Gastrocnemius medialis (tissue), 4 donors: ENCODE measurements at regions not wholly inside any gene's neighbourhood (a gene's known extent, or its start where the extent isn't known, plus 50 kb on each side); places are given as distances from the start of the nearest gene placed in this dataset.
"Not testable (repeated sequence)": the region's sequence is repeated elsewhere in the genome, so short reads cannot be mapped to it uniquely, and the experiment has no call there.

Experiments
- ATAC-seq, 2 donors: fragments of 150-250 bp; one replicate each; pipeline ENCODE4 v1.9.1; 2016
- DNase-seq, 2 donors: peaks; one replicate each; pipeline ENCODE4 v3.0.0-alpha.2; 2019
- H3K27ac ChIP-seq, 4 donors: fragments of 200-600 bp; sonication (generic); 1 replicate in 1 of 4; 2 replicates in 3 of 4; pipeline ENCODE4 v1.5.1; 2016 to 2018; ENCODE audit warnings: mild to moderate bottlenecking in 2 of 4, moderate library complexity in 1 of 4
- H3K27me3 ChIP-seq, 3 donors: fragments of 200-600 bp; sonication (generic) in 2 of 3; 1 replicate in 1 of 3; 2 replicates in 2 of 3; pipeline versions ENCODE4 v1.5.1 to v1.6.0; 2016 to 2019; ENCODE audit warnings: mild to moderate bottlenecking in 1 of 3, moderate library complexity in 1 of 3
- H3K36me3 ChIP-seq, 2 donors: fragments of 200-600 bp; sonication (generic) in 1 of 2; one replicate each; pipeline ENCODE4 v1.5.1; 2017 to 2018
- H3K4me1 ChIP-seq, 2 donors: fragments of 200-600 bp; sonication (generic) in 1 of 2; one replicate each; pipeline ENCODE4 v1.5.1; 2016 to 2017; ENCODE audit warnings: mild to moderate bottlenecking in 2 of 2
- H3K4me3 ChIP-seq, 4 donors: fragments of 200-600 bp; sonication (generic) in 3 of 4; 1 replicate in 1 of 4; 2 replicates in 3 of 4; pipeline ENCODE4 v1.5.1; 2016 to 2019; ENCODE audit warnings: mild to moderate bottlenecking in 2 of 4
- H3K9me3 ChIP-seq, 3 donors: fragments of 200-600 bp; sonication (generic) in 2 of 3; 1 replicate in 1 of 3; 2 replicates in 2 of 3; pipeline ENCODE4 v1.5.1; 2016 to 2019
- CTCF ChIP-seq, 5 experiments: fragments of 450-650 bp in 3 of 5; fragments of 200-600 bp in 2 of 5; sonication (generic) in 2 of 5; IDR thresholded peaks in 4 of 5; conservative IDR thresholded peaks in 1 of 5; 1 replicate in 4 of 5; 2 replicates in 1 of 5; pipeline ENCODE4 v1.5.1; 2016 to 2019; ENCODE audit warnings: antibody characterized with exemption in 5 of 5, mild to moderate bottlenecking in 3 of 5, moderate library complexity in 3 of 5
- POLR2A ChIP-seq, 2 donors: fragments of 450-650 bp; IDR thresholded peaks; one replicate each; pipeline ENCODE4 v1.6.1; 2017; ENCODE audit warnings: antibody characterized with exemption in 2 of 2, mild to moderate bottlenecking in 2 of 2, moderate library complexity in 2 of 2
- in situ Hi-C, 4 donors: fragments of 200-750 bp; cut with MboI; loops; one replicate each; pipeline versions ENCODE4 v1.15.0 to v1.8.0; 2017; ENCODE audit warnings: low sequenced_read_pairs in 4 of 4
- intact Hi-C: fragments of 100-400 bp; cut with DNase I; formaldehyde crosslinking; loops from one replicate; pipeline ENCODE4 v1.15.1; 2023; ENCODE audit warnings: low total_unique reads

GRCh38 chr14:87251011-87251410, 742.0 kb downstream of the GALC start:
- Histone ChIP-seq H3K27ac (no peak overlapping the region), H3K36me3 (no peaks in the 10 kb centered on the region), H3K9me3 (peaks cover 0 to 10% (median 0%) of the 10 kb centered on the region in 3 donors), H3K27me3 (no peaks in the 10 kb centered on the region), H3K4me1 (no peaks in the 10 kb centered on the region), H3K4me3 (no peak overlapping the region)
- no peak for DNase-seq
- in situ Hi-C loops = no loop called here
- intact Hi-C loops = no loop called here
- TF ChIP-seq POLR2A (IDR thresholded peaks at IDR 0.05) = no peak
- no peak for ATAC-seq

- ATAC-seq = peak; percentile 95 to 100
These were observed 751.8 kb downstream of the GALC start for GRCh38 chr14:87241018-87241768.

GRCh38 chr14:87240319-87240718, 752.7 kb downstream of the GALC start:
- H3K4me3 ChIP-seq, intact Hi-C loops, in situ Hi-C loops, H3K9me3 ChIP-seq, H3K27ac ChIP-seq, H3K27me3 ChIP-seq, DNase-seq, ATAC-seq, H3K36me3 ChIP-seq, H3K4me1 ChIP-seq: not testable (repeated sequence)

More at GRCh38 chr14:87241018-87241768, 751.8 kb downstream of the GALC start:
- Histone ChIP-seq H3K9me3 (no peaks in the 10 kb centered on the region), H3K4me1 (peaks cover 4 to 5% of the 10 kb centered on the region in 2 donors), H3K27me3 (no peaks in the 10 kb centered on the region), H3K4me3 (no peak overlapping the region), H3K27ac (no peak overlapping the region), H3K36me3 (no peaks in the 10 kb centered on the region)
- DNase-seq = no peak
- intact Hi-C loops (no loop called here), in situ Hi-C loops (no loop called here)
- TF ChIP-seq POLR2A (IDR thresholded peaks at IDR 0.05) (no peak), CTCF (IDR thresholded peaks at IDR 0.05 in 4 of 5, conservative IDR thresholded peaks at IDR 0.05 in 1 of 5) (no peak)

GRCh38 chr14:87233806-87234384, 759.1 kb downstream of the GALC start:
- intact Hi-C loops = no loop called here
- no peaks in the 10 kb centered on the region for H3K9me3 ChIP-seq

GRCh38 chr14:87233266-87233665, 759.7 kb downstream of the GALC start:
- in situ Hi-C loops = no loop called here
- H3K9me3 ChIP-seq = no peaks in the 10 kb centered on the region
- no peak overlapping the region for H3K27ac ChIP-seq
- no peaks in the 10 kb centered on the region for H3K27me3 ChIP-seq
- H3K4me1 ChIP-seq = no peaks in the 10 kb centered on the region
- no peak overlapping the region for H3K4me3 ChIP-seq
- no peak for TF ChIP-seq POLR2A (IDR thresholded peaks at IDR 0.05)
- TF ChIP-seq CTCF (IDR thresholded peaks at IDR 0.05 in 4 of 5, conservative IDR thresholded peaks at IDR 0.05 in 1 of 5) = no peak
- ATAC-seq = no peak
- intact Hi-C loops = no loop called here
- H3K36me3 ChIP-seq = no peaks in the 10 kb centered on the region
- no peak for DNase-seq

More at GRCh38 chr14:87233806-87234384, 759.1 kb downstream of the GALC start:
- Histone ChIP-seq H3K4me3 (no peak overlapping the region), H3K27ac (no peak overlapping the region), H3K27me3 (no peaks in the 10 kb centered on the region), H3K36me3 (no peaks in the 10 kb centered on the region), H3K4me1 (no peaks in the 10 kb centered on the region)
- DNase-seq (no peak), ATAC-seq (no peak)
- in situ Hi-C loops = no loop called here
- TF ChIP-seq CTCF (IDR thresholded peaks at IDR 0.05 in 4 of 5, conservative IDR thresholded peaks at IDR 0.05 in 1 of 5) = no peak
- TF ChIP-seq POLR2A (IDR thresholded peaks at IDR 0.05) = no peak
